OCI-LY7 (cell line): ENCODE measurements at regions not wholly inside any gene's neighbourhood (a gene's known extent, or its start where the extent isn't known, plus 50 kb on each side); places are given as distances from the start of the nearest gene placed in this dataset.

Experiments
- CTCF ChIP-seq: fragments of 200-600 bp; sonication (generic); conservative IDR thresholded peaks from 2 replicates; pipeline ENCODE4 v1.5.1; 2014; ENCODE audit warnings: mild to moderate bottlenecking, antibody characterized with exemption, low read length, moderate library complexity, mixed read lengths
- EZH2phosphoT487 ChIP-seq: fragments of 200-600 bp; sonication (generic); IDR thresholded peaks from 2 replicates; pipeline ENCODE4 v1.6.1; 2018; ENCODE audit warnings: low read depth, borderline replicate concordance, mild to moderate bottlenecking, mixed run types, antibody characterized with exemption, low read length, moderate library complexity, mixed read lengths

GRCh38 chr4:3355266-3355748 is 62.5 kb downstream of the RGS12 start:
- TF ChIP-seq CTCF (no peak), EZH2phosphoT487 (no peak)
